ENCODE measurements at regions not wholly inside any gene's neighbourhood (a gene's known extent, or its start where the extent isn't known, plus 50 kb on each side); places are given as distances from the start of the nearest gene placed in this dataset.
"Not testable (repeated sequence)": the region's sequence is repeated elsewhere in the genome, so short reads cannot be mapped to it uniquely, and the experiment has no call there.

DNA sequence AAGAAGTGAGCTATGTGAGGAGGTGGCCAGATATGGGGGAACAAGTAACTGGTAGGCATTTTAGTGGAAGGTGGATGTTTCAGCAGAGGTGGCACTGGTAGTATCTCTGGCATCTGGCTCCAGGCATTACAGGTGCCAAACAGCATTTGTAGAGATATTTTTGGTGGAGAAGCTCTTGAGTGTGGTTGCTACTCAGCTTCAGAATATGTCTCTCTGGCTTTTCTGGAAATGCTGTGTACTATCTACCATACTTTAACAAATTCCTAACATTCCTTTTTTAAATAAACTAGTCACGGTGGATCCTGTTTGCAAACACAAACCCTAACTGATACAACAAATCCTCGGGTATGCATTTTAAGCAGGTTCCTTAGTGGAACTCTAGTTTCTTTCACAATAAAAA, 128.0 kb downstream of the BARX2 start:
- no peak for FAIRE-seq
- DNase-seq (ENCODE audit: low spot score), result no peak

DNA sequence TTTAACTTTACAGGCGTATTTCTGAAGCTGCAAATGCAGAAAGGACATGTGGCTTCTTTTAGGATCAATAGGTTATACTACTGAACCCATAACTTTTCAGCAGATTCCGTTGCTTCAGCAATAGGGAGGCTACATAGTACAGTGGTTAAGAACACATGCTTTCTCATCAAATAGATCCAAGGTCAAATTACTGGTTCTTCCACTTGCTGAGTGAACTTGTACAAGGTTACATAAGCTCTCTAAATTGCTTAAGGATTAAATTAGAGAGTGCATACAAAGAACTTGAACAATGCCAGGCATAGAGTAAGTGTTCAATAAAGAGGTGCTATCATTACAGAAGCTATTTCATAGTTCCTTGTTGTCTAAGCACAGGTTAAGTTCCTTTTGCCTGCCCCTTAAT, 129.6 kb downstream of the BARX2 start:
- FAIRE-seq (no peak), DNase-seq (ENCODE audit: low spot score) (no peak)

DNA sequence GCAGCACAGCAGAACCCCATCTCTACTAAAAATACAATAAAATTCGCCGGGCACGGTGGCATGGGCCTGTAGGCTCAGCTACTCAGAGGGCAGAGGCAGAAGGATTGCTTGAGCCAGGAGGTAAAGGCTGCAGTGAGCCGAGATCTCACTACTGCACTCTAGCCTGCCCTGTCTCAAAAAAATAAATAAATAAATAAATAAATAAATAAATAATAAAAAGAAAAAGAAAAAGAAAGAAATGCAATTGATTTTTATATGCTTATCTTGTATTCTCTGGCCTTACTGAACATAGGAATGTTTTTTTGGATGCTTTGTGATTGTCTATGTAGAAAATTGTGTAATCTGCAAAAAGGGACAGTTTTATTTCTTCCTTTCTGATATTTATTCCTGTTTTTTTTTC, 132.5 kb downstream of the BARX2 start:
- DNase-seq (ENCODE audit: low spot score) (no peak), FAIRE-seq (no peak)

DNA sequence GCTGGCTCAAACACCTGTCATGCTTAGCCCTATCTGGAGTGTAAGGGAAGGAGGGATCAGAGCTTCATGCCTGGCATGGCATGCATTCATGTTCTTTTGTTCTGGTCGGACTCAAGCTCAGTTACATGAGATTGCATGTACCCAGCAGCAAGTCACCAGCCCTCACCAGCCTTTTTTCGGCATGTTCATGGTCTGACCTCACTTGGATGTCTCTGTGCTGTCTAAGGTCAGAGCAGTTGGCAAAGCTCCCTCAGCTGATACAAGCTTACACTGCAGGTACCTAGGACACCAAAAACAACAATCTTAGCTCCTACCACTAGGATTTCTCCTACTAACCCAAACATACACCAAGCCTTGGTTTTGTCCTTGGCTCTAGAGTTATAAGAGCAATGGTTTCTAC, 152.6 kb downstream of the BARX2 start:
- FAIRE-seq (no peak), DNase-seq (ENCODE audit: low spot score) (no peak)

DNA sequence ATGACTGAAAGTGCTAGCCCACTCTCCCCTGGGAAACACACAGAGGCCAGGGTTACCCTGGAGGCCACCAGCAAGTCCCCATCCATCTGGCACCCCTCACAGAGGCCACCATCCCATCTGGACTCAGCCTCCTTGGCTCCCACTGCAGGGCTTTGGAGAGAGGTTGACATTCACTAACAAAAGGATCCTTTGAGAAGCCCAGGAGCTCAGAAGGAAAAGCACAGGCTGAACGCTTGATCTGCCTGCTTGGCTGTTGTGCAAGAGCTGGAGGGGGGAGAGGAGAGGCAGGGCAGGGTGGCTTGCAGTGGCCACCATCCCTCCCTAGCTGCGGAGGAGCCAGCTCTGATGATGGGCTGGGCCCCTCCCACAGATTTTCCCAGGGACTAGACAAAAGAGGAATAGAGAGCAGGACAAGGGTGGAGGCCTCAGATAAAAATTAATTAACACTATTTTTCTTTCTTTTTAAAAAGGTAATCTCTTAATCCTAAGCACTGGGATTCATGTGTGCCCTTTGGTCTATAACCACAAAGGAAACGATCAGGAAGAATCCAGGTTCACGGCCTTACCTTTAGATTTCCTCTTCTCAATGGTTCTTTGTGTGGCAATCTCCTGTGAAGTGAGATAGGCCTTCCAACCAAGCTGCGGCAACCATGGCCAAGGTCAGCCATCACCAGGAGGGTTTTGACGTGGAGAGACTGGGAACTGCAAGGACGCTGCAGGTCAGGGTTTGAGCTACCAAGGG, 154.7 kb downstream of the BARX2 start:
- DNase-seq (ENCODE audit: low spot score) (no peak), FAIRE-seq (no peak)

DNA sequence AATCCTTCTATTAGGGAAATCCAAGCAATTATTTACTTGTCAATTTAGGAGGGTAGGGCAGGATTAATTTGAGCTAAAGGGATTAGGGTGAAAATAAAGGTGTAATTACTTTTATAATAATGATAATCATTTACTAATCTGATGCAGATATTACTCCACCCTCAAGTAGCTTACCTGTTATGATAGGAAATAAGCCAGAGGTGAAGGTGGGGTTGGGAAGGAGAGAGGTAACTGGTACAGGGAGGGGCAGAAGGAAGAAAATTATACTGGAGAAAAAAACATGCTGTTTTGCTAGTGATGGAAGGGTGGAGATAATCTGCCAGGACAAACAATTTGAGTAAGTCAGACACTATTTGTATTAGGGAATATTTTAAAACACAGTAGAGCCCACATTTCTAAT, 157.7 kb downstream of the BARX2 start:
- FAIRE-seq (no peak), DNase-seq (ENCODE audit: low spot score) (no peak)

DNA sequence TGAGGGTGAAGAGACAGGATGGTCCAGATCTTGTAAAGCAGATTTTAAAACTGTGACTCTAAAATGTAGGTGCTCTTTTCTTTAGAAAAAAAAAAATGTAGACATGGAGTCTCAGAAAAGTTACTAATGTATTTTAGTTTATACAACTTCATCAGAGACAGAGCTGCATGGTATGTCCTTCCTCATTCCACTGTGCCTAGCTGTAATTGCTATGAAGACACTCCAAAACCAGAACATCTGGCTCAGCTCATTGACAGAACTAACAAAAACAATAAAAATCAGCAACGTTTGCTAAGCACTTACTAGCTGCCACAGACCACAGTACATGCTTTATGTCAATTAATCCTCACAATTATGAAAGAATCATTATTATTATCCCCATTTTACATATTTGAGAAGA, 160.7 kb downstream of the BARX2 start:
- DNase-seq (ENCODE audit: low spot score) (no peak), FAIRE-seq (no peak)

DNA sequence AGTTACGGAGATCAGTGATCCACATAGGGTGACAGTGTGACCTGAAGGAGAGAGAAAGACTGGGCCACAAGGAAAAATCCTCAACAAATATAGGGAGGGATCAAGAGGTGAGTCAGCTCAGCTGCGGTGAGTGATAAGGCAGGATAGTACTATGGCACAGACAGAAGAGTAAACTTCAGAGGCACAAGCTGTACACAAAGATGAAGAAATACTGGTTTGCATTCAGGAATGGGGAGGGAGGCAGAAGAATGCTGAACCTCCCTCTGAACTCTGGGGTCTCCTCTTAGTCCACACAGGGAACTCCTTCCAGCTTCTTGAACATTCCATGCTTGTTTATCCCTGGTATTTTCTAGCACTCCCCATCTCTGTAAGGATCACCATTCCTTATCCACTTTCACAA, 162.7 kb downstream of the BARX2 start:
- no peak for DNase-seq (ENCODE audit: low spot score)
- FAIRE-seq, result no peak

DNA sequence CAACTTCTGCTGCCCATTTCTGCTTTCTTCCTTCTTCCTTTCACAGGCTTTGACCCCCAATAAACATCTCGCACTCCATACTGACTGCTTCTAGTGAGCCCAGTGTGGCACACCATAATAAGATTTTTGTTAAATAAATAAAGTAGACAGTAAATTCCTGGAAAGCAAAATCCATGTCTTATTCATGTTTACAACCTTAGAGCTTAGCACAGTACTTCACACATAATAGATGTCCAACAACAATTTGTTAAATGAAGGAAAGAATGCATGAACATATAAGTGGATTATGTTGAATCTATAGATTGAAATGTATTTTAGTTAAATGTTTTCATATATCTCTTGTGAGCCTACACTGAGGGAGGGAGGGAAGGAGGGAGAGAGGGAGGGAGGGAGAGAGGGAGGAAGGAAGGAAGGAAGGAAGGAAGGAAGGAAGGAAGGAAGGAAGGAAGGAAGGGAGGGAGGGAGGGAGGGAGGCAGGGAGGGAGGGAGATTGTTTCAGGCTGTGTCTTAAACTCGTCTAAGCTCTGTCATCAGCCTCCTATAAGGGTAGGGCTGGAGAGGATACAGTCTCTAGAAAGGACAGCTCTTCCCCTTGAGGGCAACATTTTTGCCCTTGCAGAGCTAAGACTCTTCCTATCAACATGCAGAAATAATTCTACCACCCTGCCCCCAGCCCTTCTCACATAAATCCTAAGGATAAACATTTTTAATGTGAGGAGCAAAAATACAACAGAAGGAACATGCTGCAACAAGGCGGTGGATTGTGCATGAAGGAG, 168.1 kb downstream of the BARX2 start:
- FAIRE-seq (no peak), DNase-seq (ENCODE audit: low spot score) (no peak)

DNA sequence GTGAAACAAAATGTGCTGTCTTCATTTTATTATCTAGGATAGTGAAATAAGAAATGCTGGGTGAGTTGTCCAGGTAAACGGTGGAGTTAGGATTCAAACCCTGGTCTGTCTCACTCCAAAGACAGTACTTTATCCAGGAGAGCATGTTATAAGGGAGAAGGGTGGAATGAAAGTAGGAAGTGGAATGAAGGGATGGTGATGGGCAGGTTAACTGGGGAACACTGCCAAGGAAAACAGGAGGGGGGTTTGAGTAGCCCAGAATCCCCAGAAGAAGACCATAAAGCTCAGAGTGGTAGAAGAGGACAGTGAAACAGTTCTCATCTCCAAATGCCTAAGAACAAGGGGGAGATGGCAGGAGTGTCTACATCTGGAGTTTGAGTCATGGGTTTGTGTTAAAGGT, 169.0 kb downstream of the BARX2 start:
- DNase-seq (ENCODE audit: low spot score) (no peak), FAIRE-seq (no peak)

DNA sequence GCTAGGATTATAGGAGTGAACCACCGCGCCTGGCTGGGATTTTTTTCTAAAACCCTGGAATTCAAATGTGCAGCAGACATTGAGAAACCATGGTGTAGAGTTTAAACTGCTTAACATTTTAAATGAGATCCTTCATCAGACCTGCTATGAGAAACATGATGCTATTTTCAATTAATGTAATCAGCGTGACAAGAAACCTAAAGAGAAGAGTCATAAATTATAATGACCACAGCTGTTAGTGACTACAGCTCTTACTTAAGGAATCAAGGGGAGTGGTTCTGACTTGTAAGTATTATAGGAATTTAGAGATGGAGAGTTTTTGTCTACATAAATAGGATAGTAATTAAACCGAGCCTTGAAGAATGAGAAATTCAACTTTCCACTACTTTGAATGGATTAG, 170.6 kb downstream of the BARX2 start:
- DNase-seq (ENCODE audit: low spot score) (no peak), FAIRE-seq (no peak)

DNA sequence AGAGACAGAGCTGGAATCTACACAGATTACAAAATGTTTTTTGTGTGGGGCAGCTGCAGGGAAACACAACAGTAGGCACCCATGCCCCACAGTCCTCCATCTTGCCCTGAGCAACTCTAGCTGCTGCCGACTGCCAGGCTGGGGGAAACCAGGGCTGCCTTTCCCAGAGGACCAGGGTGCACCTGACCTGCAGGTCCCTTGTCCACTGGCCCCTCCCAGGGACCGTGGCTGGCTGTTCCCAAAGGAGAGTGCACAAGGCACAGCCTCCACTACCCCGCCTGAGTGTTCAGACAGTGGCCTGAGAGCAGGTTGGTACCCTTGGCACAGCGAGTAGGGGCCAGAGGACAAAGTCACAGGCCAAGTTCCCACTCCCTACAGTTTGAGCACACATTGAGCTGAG, 181.8 kb downstream of the BARX2 start:
- FAIRE-seq (no peak), DNase-seq (ENCODE audit: low spot score) (no peak)

DNA sequence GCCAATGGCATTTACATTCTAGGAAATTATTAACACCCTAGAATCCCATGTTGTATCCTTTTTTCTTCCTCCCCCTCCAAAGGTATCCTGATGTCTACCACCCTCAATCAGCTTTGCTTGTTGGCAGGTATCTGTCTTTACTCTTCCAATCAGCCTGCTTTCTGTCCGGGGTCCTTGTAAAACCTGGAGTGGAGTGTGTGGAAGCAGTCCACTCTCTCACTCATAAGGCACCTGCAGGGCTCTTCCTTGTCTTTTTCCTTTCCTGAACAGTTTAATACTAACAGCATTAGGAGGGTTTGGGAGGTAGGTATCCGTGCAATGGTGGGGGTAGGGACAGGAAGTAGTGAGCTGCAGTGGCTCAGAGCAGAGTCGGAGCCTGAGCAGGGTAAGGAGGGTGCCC, 193.4 kb downstream of the BARX2 start:
- DNase-seq (ENCODE audit: low spot score), result no peak
- no peak for FAIRE-seq

DNA sequence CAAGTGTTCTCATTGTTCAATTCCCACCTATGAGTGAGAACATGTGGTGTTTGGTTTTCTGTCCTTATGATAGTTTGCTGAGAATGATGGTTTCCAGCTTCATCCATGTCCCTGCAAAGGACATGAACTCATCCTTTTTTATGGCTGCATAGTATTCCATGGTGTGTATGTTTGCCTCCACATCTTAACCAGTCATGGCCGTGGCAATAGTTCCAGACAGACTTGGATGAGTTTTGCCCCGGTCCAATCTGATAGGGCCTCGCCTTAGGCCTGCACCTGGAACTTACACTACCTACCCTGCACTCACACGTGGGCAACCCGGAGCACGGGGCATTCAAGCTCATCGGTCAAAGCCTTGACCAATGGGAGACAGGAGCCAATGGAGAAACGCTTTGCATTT, 197.0 kb downstream of the BARX2 start:
- not testable (repeated sequence) for FAIRE-seq; DNase-seq (ENCODE audit: low spot score)

DNA sequence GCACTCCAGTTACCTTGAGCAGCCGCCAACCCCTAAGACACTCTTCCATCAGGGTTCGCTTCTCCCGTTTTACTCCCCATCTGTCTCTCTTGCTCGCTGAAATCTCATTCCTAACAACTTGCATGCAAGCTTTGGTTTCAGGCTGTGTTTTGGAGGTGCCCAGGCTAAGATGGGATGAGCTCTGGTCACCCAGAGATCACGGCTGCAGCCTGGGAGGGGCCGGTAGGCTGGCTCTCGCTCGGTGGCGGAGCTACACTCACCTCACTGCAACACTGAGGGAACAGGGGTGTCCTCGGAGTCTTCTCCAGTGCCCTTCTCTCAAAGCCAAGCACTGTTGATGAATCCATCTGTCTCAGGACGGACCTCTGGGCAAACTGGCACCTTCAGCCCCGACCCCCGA, 197.5 kb downstream of the BARX2 start:
- DNase-seq (ENCODE audit: low spot score) (no peak), FAIRE-seq (no peak)

DNA sequence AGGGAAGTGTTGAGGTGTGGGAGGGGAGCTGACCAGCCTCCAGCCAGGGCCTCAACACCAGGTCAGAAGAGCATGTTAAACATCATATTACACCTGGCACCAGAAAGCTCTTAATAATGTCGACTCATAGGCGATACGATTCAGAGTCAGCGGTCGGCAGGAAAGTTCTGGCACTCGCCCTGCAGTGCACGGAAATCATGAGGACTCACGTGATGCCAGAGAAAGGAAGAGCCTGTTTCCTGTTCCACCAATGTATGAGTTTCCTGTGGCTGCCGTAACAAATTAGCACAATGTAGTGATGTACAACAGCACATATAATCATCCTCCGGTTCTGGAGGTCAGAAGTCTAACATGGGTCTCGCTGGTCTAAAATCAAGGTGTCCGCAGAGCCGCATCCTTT, 198.8 kb downstream of the BARX2 start:
- DNase-seq (ENCODE audit: low spot score), result no peak
- no peak for FAIRE-seq

DNA sequence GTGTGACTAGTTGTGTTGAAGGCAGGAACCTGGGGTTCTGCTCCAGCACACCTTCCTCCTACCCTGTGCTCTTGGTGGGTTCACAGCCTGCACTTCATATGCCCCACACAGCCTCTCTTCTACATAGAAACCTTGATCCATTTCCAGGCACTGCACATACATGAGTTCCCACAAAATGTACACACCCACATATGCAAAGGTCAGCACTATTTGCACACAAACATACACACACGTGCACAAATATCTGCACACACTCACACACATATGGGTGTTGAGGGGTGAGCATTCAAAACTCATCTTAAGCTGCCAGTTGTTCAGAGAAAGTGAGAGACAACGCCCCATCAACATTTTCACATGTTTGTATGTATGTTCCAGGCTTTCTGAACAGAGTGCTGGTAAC, 201.0 kb downstream of the BARX2 start:
- FAIRE-seq, result no peak

DNA sequence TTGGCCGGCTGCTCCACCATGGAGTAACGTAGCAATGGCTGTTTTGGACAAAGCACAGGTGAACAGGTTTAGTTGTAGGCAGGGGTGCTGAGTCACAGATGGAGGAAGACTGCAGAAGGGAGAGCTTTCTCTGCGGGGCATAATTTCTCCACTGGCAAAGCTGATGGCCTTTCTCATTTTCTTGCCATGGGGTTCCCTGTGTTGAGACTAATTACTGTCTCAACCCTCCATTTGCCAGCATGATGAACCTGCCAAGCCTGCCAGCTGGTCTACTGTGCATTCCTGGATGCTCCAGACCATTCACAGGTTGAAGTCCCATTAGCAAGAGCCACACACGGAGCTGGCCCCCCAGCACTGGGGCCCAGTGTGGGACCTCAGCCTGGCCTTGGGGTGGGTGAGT, 202.4 kb downstream of the BARX2 start:
- DNase-seq (ENCODE audit: low spot score) (no peak), FAIRE-seq (no peak)

More for the DNA sequence above, 201.0 kb downstream of the BARX2 start:
- no peak for DNase-seq (ENCODE audit: low spot score)

DNA sequence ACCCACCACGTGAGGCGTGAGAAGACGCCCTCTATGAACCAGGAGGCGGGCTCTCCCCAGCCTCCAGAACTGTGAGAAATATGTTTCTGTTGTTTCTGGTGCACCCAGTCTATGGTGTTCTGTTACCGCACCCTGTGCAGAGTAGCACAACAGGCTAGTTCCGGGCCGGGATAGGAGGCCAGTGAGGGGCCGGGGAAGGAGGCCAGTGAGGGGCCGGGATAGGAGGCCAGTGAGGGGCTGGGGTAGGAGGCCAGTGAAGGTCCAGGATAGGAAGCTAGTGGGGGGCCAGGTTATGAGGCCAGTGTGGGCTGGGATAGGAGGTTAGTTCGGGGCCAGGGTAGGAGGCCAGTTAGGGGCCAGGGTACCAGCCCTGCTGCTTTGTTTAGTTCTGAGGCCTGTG, 204.6 kb downstream of the BARX2 start:
- DNase-seq (ENCODE audit: low spot score), result no peak
- no peak for FAIRE-seq

DNA sequence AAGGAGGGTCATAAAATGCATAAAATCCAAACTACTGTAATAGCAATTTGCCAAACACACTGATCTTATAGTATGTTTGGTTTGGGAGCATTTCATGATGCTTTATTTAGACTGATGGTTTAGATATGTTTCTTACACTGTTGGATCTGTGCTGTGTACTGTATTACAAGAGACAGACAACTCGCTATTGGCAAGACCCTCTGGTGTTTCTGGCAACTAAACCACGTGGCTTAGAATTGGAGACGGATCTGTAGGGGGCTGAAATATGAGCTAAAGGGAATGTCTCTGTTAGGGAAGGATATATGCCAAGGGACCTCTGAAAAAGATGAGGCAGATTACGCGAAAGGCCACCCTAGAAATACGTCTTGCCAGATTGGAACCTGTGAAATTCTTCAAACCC, 208.7 kb downstream of the BARX2 start:
- DNase-seq (ENCODE audit: low spot score) (no peak), FAIRE-seq (no peak)

DNA sequence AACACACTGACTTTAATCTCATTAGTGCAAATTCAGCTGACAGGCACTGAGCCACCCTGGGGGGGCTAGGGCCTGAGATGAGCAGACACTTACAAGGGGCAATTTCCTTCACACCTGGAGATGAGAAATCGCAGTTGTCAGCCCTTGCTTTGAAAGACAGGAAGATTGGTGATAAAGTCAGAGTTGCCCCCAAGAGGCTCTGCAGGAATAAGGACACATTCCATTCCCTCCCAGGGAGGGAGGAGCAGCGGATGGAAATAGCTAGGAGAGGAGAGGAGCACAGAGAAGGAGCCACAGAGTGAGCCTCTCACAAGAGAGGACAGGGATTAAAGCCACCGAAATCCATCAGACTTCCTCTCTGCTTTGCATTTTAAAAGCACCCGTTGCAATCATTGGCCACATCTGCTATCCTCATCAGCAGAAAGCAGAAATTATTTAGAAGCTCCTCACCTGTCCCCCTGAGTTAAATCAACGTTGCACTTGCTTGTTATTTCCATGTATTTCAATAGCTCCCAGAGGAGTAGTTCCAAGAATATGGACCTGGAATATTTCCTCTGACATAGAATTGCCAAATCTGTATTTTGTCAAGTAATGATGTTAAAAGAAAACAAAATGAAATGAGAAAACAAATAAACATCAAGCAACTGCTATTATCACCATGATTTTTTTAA, 213.7 kb downstream of the BARX2 start:
- no peak for FAIRE-seq
- no peak for DNase-seq (ENCODE audit: low spot score)

DNA sequence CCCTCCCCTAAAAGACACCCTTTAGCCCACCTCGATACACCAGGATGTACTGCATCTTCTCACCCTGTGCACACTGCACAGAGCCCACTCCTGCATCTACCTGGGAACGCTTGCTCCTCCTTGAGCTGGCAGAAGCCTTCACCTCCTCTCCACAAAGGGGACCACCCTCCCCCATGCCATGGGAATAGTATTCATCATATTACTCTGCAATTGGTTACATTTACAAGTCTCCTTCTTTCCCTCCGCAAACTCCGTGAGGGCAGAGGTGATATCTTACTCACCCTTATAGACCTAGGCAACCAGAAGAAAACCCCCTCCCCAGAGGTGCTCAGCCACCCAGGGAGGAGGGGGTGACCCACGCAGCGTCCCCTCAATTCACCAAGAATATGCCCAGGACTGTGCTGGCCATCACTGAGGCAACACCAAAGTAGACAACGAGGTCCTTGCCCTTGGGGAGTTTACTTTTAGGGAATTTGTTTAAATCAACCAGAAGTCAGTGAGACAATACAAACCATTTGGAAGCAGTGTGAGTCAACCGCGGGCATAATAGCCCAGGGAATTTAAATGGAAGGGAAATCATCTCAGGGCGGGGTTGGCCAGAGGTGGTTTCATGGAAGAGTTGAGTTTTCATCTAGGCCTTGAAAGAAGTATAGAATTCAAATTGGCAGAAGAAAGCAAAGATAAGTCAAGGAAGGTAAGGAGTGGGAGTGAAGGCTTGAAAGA, 214.5 kb downstream of the BARX2 start:
- no peak for FAIRE-seq
- no peak for DNase-seq (ENCODE audit: low spot score)
